ENCODE measurements at regions not wholly inside any gene's neighbourhood (a gene's known extent, or its start where the extent isn't known, plus 50 kb on each side); places are given as distances from the start of the nearest gene placed in this dataset.

- Mint-ChIP-seq H3K4me3 (no peak overlapping the region), H3K4me1 (no peaks in the 10 kb centered on the region), H3K9me3 (peaks cover 14% of the 10 kb centered on the region), H3K36me3 (ENCODE audit: low read depth) (peaks cover 10% of the 10 kb centered on the region), H3K27me3 (no peaks in the 10 kb centered on the region), H3K27ac (no peak overlapping the region)
- no peak for ATAC-seq (ENCODE audit: low read depth)
- no peak for DNase-seq
- CTCF ChIA-PET: interaction anchor here (0.7 kb wide), 1 partner anchor 419 kb away, joined by 3 read pairs; no protein-coding TSS in a partner anchor
- intact Hi-C loops (cut with micrococcal nuclease): no loop called here
- POLR2A ChIA-PET: no interaction called here
- TF ChIP-seq CTCF (IDR thresholded peaks at IDR 0.05): no peak
Observed at GRCh38 chr17:21540502-21540901, 151.8 kb upstream of the KCNJ18 start.

DNA sequence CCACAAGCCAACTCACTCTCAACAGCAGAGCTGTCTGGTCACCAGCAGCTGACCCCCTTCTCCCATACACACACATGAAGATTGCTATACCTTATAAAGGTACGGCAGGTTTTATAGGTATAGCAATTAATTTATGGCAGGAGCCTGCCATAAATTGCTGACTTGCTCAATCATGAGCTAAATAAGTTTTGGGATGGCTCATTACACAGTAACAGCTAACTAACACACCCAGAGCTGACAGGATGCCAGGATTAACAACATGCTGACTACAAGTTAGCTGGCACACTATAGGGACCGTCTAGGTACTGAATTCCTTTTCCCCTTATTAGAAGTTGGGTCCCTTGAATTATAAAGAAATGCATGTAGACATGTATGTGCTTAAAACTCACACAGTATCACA is 150.3 kb upstream of the KCNJ18 start:
- ChIA-PET CTCF (no interaction called here), POLR2A (no interaction called here)
- DNase-seq (no peak), ATAC-seq (ENCODE audit: low read depth) (no peak)
- peaks cover 10% of the 10 kb centered on the region for H3K9me3 Mint-ChIP-seq
- H3K27ac Mint-ChIP-seq: no peak overlapping the region
- peaks cover 6% of the 10 kb centered on the region for H3K36me3 Mint-ChIP-seq (ENCODE audit: low read depth)
- intact Hi-C loops (cut with micrococcal nuclease): no loop called here
- no peaks in the 10 kb centered on the region for H3K27me3 Mint-ChIP-seq
- H3K4me1 Mint-ChIP-seq: no peaks in the 10 kb centered on the region
- TF ChIP-seq CTCF (IDR thresholded peaks at IDR 0.05): no peak
- no peak overlapping the region for H3K4me3 Mint-ChIP-seq

DNA sequence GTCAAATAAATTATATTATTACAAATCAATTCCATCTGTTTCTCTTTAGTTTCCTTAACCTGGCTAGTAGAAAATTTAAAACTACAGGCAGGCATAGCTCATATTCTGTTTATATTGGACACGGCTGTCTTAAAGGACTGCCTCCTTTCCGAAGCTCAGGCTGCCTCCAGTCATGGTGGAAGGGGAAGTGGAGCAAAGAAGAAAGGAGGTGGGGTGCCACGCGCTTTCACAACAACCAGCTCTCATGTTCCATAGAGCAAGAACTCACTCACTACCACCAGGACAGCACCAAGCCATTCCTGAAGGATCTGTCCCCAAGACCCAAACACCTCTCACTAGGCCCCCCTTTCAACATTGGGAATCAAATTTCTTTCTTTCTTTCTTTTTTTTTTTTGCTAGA is 149.3 kb upstream of the KCNJ18 start:
- TF ChIP-seq CTCF (IDR thresholded peaks at IDR 0.05): no peak
- DNase-seq (no peak), ATAC-seq (ENCODE audit: low read depth) (no peak)
- no peak overlapping the region for H3K4me3 Mint-ChIP-seq
- ChIA-PET POLR2A (no interaction called here), CTCF (no interaction called here)
- H3K9me3 Mint-ChIP-seq: peaks cover 4% of the 10 kb centered on the region
- H3K36me3 Mint-ChIP-seq (ENCODE audit: low read depth): peaks cover 2% of the 10 kb centered on the region
- no peaks in the 10 kb centered on the region for H3K4me1 Mint-ChIP-seq
- no peaks in the 10 kb centered on the region for H3K27me3 Mint-ChIP-seq
- H3K27ac Mint-ChIP-seq: no peak overlapping the region
- intact Hi-C loops (cut with micrococcal nuclease): no loop called here

- POLR2A ChIA-PET: no interaction called here
- Mint-ChIP-seq H3K4me3 (no peak overlapping the region), H3K9me3 (no peaks in the 10 kb centered on the region), H3K4me1 (peaks cover 4% of the 10 kb centered on the region), H3K36me3 (ENCODE audit: low read depth) (peaks cover 2% of the 10 kb centered on the region), H3K27me3 (peaks cover 6% of the 10 kb centered on the region), H3K27ac (no peak overlapping the region)
- intact Hi-C loops (cut with micrococcal nuclease): no loop called here
- no peak for TF ChIP-seq CTCF (IDR thresholded peaks at IDR 0.05)
- CTCF ChIA-PET: no interaction called here
- ATAC-seq (ENCODE audit: low read depth) (no peak), DNase-seq (no peak)
Observed at GRCh38 chr17:21545064-21545463, 147.3 kb upstream of the KCNJ18 start.

- no peak for TF ChIP-seq CTCF (IDR thresholded peaks at IDR 0.05)
- ChIA-PET POLR2A (no interaction called here), CTCF (interaction anchor here (0.7 kb wide), 1 partner anchor 486 kb away, joined by 3 read pairs; no protein-coding TSS in a partner anchor)
- intact Hi-C loops (cut with micrococcal nuclease): no loop called here
- no peak overlapping the region for H3K4me3 Mint-ChIP-seq
- no peak for ATAC-seq (ENCODE audit: low read depth)
- peaks cover 11% of the 10 kb centered on the region for H3K4me1 Mint-ChIP-seq
- peaks cover 17% of the 10 kb centered on the region for H3K27me3 Mint-ChIP-seq
- no peak for DNase-seq
- no peak overlapping the region for H3K27ac Mint-ChIP-seq
- no peaks in the 10 kb centered on the region for H3K36me3 Mint-ChIP-seq (ENCODE audit: low read depth)
- H3K9me3 Mint-ChIP-seq: no peaks in the 10 kb centered on the region
Observed at GRCh38 chr17:21548236-21548635, 144.1 kb upstream of the KCNJ18 start.

Measured in activated B cell treated with CpG ODN at 0.5 μM for 24 hours (primary cell).